Prostate gland (tissue), 2 donors: ENCODE measurements at regions not wholly inside any gene's neighbourhood (a gene's known extent, or its start where the extent isn't known, plus 50 kb on each side); places are given as distances from the start of the nearest gene placed in this dataset.
"Not testable (repeated sequence)": the region's sequence is repeated elsewhere in the genome, so short reads cannot be mapped to it uniquely, and the experiment has no call there.

ENCODE experiments used
- DNase-seq: peaks from one replicate; pipeline ENCODE4 v3.0.0-alpha.2; 2019; ENCODE audit warnings: low spot score
- H3K27ac ChIP-seq, 2 donors: fragments of 200-600 bp; sonication (generic); 2 replicates each; pipeline ENCODE4 v1.5.1; 2017 to 2019
- H3K27me3 ChIP-seq: fragments of 200-600 bp; sonication (generic); replicated peaks from 2 replicates; pipeline ENCODE4 v1.5.1; 2019; ENCODE audit not compliant: insufficient read depth
- H3K36me3 ChIP-seq, 2 donors: fragments of 200-600 bp; sonication (generic); 1 replicate in 1 of 2; 2 replicates in 1 of 2; pipeline versions ENCODE4 v1.5.1 to v1.8.1; 2017 to 2019
- H3K4me1 ChIP-seq: fragments of 200-600 bp; sonication (generic); replicated peaks from 2 replicates; pipeline ENCODE4 v1.5.1; 2019
- H3K4me3 ChIP-seq, 2 donors: fragments of 200-600 bp; sonication (generic); 2 replicates each; pipeline ENCODE4 v1.5.1; 2017 to 2019
- H3K9me3 ChIP-seq: fragments of 200-600 bp; sonication (generic); 2 replicates; pipeline ENCODE4 v1.5.1; 2017
- POLR2A ChIP-seq: fragments of 450-650 bp; IDR thresholded peaks from one replicate; pipeline ENCODE4 v1.6.1; 2016; ENCODE audit warnings: antibody characterized with exemption, mild to moderate bottlenecking
- POLR2AphosphoS5 ChIP-seq: sonication (generic); formaldehyde crosslinking; IDR thresholded peaks from one replicate; pipeline ENCODE4 v1.6.1; 2017; ENCODE audit warnings: antibody characterized with exemption
- WGBS: methylation state at CpG from one replicate; pipeline ENCODE4 v1.1.5; 2018; 5-methylcytosine and 5-hydroxymethylcytosine counted together
- intact Hi-C: fragments of 100-400 bp; cut with DNase I; formaldehyde crosslinking; loops from one replicate; pipeline ENCODE4 v1.14.2; 2022
- TF ChIP-seq, protein P1 (sequence below), 4 experiments: fragments of 200-600 bp in 2 of 4; fragments of 450-650 bp in 2 of 4; sonication (generic) in 2 of 4; IDR thresholded peaks; 1 replicate in 3 of 4; 2 replicates in 1 of 4; pipeline ENCODE4 v1.5.1; 2016 to 2019; ENCODE audit warnings: antibody characterized with exemption in 4 of 4, mild to moderate bottlenecking in 2 of 4, moderate library complexity in 2 of 4

DNA sequence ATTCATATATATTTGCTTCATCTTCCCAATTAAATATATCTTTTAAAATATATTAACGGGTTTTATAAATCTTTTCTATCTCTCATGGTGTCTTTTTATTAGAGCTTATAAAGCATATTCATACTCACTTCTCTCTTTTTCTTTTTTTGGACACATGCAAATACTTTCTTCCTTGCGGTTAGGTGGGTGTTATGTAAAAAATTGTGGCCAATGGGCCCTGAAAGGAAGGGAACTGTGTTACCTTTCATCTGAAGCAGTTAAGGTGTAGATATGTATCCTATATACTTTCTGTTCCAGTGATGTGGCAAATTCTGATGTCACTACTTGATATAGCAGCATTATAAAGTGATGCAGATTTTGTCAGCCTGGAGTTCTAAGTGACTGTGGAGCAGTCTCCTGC lies 714.5 kb downstream of the PLCL1 start:
- intact Hi-C loops = no loop called here
- TF ChIP-seq POLR2AphosphoS5 (no peak), POLR2A (no peak)
- TF ChIP-seq, protein P1, sequence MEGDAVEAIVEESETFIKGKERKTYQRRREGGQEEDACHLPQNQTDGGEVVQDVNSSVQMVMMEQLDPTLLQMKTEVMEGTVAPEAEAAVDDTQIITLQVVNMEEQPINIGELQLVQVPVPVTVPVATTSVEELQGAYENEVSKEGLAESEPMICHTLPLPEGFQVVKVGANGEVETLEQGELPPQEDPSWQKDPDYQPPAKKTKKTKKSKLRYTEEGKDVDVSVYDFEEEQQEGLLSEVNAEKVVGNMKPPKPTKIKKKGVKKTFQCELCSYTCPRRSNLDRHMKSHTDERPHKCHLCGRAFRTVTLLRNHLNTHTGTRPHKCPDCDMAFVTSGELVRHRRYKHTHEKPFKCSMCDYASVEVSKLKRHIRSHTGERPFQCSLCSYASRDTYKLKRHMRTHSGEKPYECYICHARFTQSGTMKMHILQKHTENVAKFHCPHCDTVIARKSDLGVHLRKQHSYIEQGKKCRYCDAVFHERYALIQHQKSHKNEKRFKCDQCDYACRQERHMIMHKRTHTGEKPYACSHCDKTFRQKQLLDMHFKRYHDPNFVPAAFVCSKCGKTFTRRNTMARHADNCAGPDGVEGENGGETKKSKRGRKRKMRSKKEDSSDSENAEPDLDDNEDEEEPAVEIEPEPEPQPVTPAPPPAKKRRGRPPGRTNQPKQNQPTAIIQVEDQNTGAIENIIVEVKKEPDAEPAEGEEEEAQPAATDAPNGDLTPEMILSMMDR (IDR thresholded peaks at IDR 0.05) = no peak
- H3K9me3 ChIP-seq = no peaks in the 10 kb centered on the region
- H3K27me3 ChIP-seq = no peaks in the 10 kb centered on the region
- H3K36me3 ChIP-seq = no peaks in the 10 kb centered on the region
- H3K4me1 ChIP-seq = no peaks in the 10 kb centered on the region
- DNase-seq = no peak
- 95% methylated on average over 2 of the region's 2 CpGs for WGBS
- no peak overlapping the region for H3K27ac ChIP-seq
- H3K4me3 ChIP-seq = no peak overlapping the region

DNA sequence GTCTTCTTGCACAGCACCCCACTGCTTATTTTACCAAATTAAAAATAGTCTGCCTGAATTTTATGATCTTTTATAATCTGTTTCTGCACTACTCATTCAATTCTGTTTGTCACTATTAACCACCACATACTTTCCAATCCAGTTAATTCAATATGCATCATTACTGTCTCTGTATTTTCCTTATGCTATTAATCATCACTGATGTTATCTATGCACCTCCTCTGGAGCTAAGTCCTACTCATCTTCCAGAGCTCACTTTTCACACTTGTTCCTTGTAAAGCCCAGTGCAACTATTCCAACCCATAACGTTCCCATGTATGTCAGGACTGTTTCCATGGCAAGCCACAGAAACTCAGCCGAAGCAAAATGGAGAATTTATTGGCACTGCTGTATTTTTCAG lies 713.6 kb downstream of the PLCL1 start:
- TF ChIP-seq POLR2AphosphoS5 (no peak), POLR2A (no peak)
- TF ChIP-seq, protein P1 (IDR thresholded peaks at IDR 0.05) = no peak
- intact Hi-C loops = no loop called here
- 22% methylated on average over 2 of the region's 2 CpGs for whole genome bisulfite sequencing
- no peaks in the 10 kb centered on the region for H3K27me3 ChIP-seq
- H3K9me3 ChIP-seq = no peaks in the 10 kb centered on the region
- H3K27ac ChIP-seq = no peak overlapping the region
- H3K36me3 ChIP-seq = no peaks in the 10 kb centered on the region
- H3K4me3 ChIP-seq = no peak overlapping the region
- H3K4me1 ChIP-seq = no peaks in the 10 kb centered on the region
- no peak for DNase-seq

DNA sequence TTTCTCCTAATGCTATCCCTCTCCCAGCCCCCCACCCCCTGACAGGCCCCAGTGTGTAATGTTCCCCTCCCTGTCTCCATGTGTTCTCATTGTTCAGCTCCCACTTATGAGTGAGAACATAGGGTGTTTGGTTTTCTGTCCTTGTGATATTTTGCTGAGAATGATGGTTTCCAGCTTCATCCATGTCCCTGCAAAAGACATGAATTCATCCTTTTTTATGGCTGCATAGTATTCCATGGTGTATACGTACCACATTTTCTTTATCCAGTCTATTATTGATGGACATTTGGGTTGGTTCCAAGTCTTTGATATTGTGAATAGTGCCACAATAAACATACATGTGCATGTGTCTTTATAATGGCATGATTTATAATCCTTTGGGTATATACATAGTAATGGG lies 704.2 kb downstream of the PLCL1 start:
- 92% methylated on average over 1 of the region's 1 CpG for WGBS
- H3K4me3 ChIP-seq, DNase-seq, H3K27ac ChIP-seq, intact Hi-C loops, H3K27me3 ChIP-seq, H3K36me3 ChIP-seq, H3K4me1 ChIP-seq, H3K9me3 ChIP-seq: not testable (repeated sequence)

DNA sequence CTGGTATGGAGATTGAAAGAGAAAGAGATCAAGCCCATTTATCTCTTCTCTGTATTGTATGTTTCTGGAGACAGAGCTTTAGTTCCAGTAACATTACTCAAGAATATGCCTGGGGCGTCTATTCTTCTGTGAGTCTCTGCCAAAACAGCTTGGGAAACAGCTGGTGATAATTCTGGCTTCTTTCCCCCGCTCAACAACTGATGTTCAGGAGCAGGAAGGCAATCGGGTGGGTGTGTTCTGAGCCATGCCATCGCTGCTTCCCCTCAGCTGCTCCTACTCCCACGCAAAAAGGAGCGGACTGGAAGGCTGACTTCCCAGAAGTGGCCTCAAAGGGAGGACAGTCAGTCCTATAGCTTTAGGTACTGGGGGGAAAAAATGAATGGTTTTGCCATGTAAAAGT lies 695.1 kb downstream of the PLCL1 start:
- no peaks in the 10 kb centered on the region for H3K4me1 ChIP-seq
- DNase-seq = no peak
- no peaks in the 10 kb centered on the region for H3K9me3 ChIP-seq
- no peak overlapping the region for H3K4me3 ChIP-seq
- TF ChIP-seq, protein P1 (IDR thresholded peaks at IDR 0.05) = no peak
- TF ChIP-seq POLR2AphosphoS5 (no peak), POLR2A (no peak)
- no peak overlapping the region for H3K27ac ChIP-seq
- no peaks in the 10 kb centered on the region for H3K36me3 ChIP-seq
- WGBS = 21% methylated on average over 6 of the region's 6 CpGs
- no peaks in the 10 kb centered on the region for H3K27me3 ChIP-seq
- intact Hi-C loops = no loop called here

DNA sequence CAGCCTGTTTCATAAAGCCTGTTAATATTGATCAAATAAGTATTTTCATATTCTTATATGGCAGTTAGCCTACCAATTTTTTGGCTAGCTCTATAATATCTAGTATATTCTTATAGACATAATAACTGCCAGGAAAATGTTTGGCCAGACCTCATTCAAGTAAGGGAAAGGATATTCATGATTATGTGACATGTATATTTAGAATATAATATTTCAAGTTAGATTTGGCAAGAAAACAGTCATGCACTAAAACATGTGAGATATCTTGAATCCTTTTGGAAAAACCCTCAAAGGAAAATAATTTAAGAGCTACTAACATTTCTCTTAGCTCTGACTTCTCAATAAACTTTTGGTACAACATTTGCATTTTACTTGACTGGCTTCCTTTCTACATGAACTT lies 694.1 kb downstream of the PLCL1 start:
- no peaks in the 10 kb centered on the region for H3K9me3 ChIP-seq
- H3K4me1 ChIP-seq = no peaks in the 10 kb centered on the region
- H3K27ac ChIP-seq = no peak overlapping the region
- H3K36me3 ChIP-seq = no peaks in the 10 kb centered on the region
- TF ChIP-seq, protein P1 (IDR thresholded peaks at IDR 0.05) = no peak
- TF ChIP-seq POLR2AphosphoS5 (no peak), POLR2A (no peak)
- H3K27me3 ChIP-seq = no peaks in the 10 kb centered on the region
- intact Hi-C loops = no loop called here
- no peak for DNase-seq
- no peak overlapping the region for H3K4me3 ChIP-seq

DNA sequence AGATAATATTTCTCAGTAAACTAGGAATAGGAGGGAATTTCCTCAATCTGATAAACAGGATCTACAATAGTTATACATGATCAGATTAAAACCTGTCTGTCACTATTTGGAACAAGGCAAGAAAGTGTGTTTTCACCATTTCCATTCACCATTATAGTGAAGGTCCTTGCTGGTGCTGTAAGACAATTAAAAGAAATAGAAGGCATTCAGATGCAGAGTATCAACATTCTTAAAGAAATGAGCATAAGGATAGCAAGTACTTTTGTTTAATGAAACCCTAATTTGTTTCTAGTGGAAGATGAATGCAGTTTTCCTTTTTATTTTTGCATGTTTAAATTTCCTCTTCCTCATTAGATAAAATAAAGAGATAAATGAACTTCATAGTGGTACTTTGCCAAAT lies 693.7 kb downstream of the PLCL1 start:
- no peak overlapping the region for H3K27ac ChIP-seq
- H3K9me3 ChIP-seq = no peaks in the 10 kb centered on the region
- TF ChIP-seq POLR2AphosphoS5 = no peak
- TF ChIP-seq POLR2A = no peak
- TF ChIP-seq, protein P1 (IDR thresholded peaks at IDR 0.05) = no peak
- no peak for DNase-seq
- H3K36me3 ChIP-seq = no peaks in the 10 kb centered on the region
- H3K4me3 ChIP-seq = no peak overlapping the region
- no peaks in the 10 kb centered on the region for H3K4me1 ChIP-seq
- intact Hi-C loops = no loop called here
- H3K27me3 ChIP-seq = no peaks in the 10 kb centered on the region
